ENCODE measurements at regions not wholly inside any gene's neighbourhood (a gene's known extent, or its start where the extent isn't known, plus 50 kb on each side); places are given as distances from the start of the nearest gene placed in this dataset.
"Not testable (repeated sequence)": the region's sequence is repeated elsewhere in the genome, so short reads cannot be mapped to it uniquely, and the experiment has no call there.

DNA sequence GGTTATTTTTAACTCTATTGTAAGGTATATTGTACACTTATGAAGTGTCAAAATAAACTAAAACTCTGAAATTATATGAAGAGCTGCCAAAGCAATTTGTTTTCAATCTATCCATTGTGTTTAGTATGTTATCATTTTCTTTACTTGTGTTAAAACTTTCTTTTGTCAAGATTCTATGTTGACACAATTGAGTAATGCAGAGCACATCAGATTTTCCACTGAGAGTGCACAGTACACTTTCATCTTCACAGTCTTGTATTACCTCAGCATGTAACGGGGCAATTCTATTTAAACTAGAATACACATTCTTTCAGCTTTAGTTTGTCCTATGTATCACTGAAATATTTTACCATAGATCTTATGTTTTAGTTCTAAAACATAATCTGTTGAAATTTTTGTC is 304.4 kb upstream of the ZC3H15 start:
- no peak for DNase-seq (ENCODE audit: low spot score)

DNA sequence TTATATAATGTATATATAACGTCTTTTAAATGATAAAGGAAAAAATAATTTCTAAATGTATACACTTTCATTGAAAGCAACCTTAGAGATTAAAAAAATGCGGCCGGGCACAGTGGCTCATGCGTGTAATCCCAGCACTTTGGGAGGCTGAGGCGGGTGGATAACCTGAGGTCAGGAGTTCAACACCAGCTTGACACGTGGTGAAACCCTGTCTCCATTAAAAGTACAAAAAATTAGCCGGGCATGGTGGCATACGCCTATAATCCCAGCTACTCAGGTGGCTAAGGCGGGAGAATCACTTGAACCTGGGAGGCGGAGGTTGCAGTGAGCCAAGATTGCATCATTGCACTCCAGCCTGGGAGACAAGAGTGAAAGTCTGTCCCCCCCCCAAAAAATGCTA is 303.7 kb upstream of the ZC3H15 start:
- DNase-seq (ENCODE audit: low spot score), result not testable (repeated sequence)

GRCh38 chr2:186183406-186183805 is 302.7 kb upstream of the ZC3H15 start:
- DNase-seq (ENCODE audit: low spot score), result no peak

DNA sequence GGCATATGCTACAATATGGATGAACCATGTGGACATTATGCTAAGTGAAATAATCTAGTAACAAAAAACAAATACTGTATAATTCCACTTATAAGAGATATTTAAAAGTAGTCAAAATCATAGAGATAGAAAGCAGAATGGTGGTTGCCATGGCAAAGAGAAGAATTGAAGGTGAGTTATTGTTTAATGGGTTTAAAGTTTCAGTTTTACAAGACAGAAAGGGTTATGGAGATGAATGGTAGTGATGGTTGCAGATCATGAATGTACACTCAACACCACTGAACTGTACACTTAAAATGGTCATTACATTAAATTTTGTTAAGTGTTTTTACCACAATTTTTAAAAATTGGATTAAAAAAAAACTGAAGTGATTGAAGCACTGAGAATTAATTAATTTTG is 298.2 kb upstream of the ZC3H15 start:
- no peak for DNase-seq (ENCODE audit: low spot score)

DNA sequence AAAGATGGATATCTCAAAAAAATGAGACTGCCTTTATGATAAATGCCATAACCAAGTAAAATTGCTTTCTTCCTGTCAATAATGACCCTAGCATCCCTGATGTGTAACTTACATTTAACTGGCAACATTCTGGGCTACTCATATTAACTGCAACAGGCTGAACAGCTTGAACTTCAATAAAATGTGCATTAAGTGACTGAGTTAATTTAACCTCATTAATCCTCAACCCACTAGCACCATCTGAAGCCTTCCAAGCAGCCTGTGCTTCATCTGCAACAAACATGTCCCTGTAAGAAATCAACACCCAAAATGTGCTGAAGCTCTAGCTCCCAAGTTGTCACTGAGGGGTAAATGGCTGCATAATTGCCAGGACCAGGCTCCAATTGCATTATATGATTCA is 296.2 kb upstream of the ZC3H15 start:
- DNase-seq (ENCODE audit: low spot score), result no peak

DNA sequence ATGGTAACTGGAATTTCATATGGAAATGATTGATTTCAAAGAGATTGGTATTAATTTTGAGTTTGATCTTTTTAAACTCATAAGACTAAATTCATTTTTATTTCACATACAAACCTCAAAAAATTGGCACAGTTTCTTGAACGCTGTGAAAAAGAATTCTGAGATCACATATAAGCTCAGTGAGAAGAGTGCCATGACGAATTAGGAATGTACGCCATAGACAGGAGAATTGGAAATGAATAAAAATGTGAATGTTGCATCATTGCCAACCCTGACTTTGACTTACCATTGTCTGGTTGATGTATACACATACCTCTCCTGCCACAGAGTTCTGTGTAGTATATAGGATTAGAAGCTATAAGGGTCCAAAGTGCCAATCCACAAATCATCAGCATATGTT is 290.4 kb upstream of the ZC3H15 start:
- DNase-seq (ENCODE audit: low spot score), result no peak

DNA sequence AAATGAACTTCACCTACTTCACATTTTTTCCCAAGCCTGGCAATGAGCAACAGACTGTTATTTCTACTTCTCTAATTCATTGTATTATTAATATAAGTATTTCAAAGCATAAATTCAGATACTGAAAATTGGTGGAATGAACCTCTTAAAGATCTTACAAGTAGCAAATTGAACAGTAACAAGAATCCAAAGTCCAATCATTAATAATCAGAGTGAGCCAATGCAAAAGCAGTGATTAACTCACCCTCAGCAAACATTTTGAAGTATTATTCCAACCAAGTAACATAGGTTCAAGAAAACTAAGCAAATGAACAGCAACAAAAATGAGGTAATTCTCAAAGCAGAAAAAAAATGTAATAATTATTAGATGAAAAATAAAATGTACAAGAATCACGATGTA is 288.1 kb upstream of the ZC3H15 start:
- DNase-seq (ENCODE audit: low spot score), result no peak

- DNase-seq (ENCODE audit: low spot score), result no peak
Observed at GRCh38 chr2:186199029-186199428, 287.0 kb upstream of the ZC3H15 start.

- no peak for DNase-seq (ENCODE audit: low spot score)
Observed at GRCh38 chr2:186201371-186201770, 284.7 kb upstream of the ZC3H15 start.

- no peak for DNase-seq (ENCODE audit: low spot score)
Observed at GRCh38 chr2:186205254-186205911, 280.7 kb upstream of the ZC3H15 start.

DNA sequence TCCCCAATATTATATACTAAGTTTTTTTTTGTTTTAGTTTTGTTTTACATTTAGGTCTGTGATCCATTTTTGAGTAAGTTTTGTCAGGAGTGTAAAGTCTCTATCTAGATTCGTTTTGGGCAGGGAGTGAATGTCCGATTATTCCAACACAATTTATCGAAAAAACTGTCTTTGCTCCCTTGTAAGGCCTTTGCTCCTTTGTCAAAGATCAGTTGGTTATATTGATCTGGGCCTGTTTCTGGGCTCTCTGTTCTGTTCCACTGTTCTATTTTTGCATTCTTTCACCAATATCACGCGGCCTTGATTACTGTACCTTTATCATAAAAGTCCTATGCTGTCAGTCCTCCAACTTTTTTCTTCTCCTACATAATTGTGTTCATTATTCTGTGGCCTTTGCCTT is 276.5 kb upstream of the ZC3H15 start:
- DNase-seq (ENCODE audit: low spot score), result no peak

DNA sequence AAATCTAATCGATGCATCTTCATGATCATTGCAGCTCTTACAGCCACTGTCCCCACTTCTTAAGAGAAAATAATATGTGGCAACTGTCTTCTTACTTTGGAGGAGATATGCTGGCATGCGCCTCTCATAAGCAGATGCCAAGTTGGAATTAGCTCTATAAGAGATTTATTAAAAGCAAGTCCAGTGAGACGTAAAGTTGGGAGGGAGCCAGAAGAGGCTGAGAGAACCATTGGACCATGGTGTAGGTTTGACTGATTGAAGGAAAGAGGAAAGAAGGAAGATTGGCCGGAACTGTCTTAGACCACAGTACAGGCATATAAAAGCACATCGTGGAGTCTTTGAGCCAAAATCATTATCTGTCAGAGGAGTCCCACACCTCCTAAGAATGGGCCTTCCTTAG is 265.7 kb upstream of the ZC3H15 start:
- DNase-seq (ENCODE audit: low spot score), result no peak

GRCh38 chr2:186229265-186229664 is 256.8 kb upstream of the ZC3H15 start:
- no peak for DNase-seq (ENCODE audit: low spot score)

DNA sequence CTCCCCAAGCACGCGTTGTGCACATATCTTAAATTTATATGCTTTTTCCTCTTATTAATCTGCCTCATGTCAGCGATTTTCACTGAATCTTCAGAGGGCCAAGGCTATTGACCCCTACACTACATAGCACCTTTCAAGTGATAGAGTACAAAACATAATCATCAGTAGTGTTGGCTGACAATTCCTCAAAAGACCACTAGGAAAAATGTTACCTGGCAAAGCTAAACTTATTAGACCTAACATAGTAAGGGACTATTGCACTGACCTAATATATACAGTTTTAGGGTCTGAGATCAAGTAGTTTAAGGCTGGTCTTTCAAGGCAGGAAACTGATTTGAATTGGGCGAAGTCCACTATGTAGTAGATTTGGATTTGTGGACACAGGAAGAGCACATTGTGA is 244.2 kb upstream of the ZC3H15 start:
- DNase-seq (ENCODE audit: low spot score), result no peak

DNA sequence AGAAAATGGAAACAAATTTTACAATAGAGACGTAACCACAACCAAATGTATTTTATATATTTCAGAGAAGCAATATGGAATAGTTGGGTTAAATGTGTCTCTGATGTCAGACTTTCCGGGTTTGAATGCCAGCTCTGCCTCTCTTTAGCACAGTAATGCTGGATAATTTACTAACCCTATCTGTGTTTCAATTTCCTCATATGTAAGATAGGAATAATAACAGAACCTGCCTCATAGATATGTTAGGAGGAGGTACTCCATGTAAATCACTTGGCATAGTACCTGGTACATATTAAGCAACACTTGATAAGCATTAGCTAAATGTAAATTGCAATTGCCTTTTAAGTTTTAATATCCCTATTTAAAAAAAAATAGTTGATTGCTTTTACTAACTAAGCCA is 231.3 kb upstream of the ZC3H15 start:
- no peak for DNase-seq (ENCODE audit: low spot score)

- DNase-seq (ENCODE audit: low spot score), result no peak
Observed at GRCh38 chr2:186255823-186256222, 230.2 kb upstream of the ZC3H15 start.

GRCh38 chr2:186256540-186256939 is 229.5 kb upstream of the ZC3H15 start:
- DNase-seq (ENCODE audit: low spot score), result no peak

GRCh38 chr2:186263673-186264250 is 222.3 kb upstream of the ZC3H15 start:
- DNase-seq (ENCODE audit: low spot score), result no peak

DNA sequence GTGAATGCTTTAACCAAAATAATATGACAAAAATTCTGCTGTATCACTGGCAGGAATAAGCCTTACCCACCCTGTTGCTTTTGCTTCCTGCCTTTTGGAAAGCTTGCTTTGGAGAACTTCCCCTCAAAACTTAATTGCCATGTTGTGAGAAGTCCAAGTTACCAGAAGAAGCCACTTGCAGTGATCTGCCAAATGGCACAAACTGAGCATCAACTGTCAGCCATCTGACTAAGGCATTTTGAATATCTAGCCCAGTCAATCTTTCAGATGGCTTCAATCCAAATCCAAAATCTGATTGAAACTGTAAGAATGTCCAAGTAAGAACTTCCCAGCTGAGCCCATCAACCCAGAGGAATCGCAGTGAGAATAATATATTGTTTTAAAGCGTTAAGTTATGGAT is 216.5 kb upstream of the ZC3H15 start:
- no peak for DNase-seq (ENCODE audit: low spot score)

DNA sequence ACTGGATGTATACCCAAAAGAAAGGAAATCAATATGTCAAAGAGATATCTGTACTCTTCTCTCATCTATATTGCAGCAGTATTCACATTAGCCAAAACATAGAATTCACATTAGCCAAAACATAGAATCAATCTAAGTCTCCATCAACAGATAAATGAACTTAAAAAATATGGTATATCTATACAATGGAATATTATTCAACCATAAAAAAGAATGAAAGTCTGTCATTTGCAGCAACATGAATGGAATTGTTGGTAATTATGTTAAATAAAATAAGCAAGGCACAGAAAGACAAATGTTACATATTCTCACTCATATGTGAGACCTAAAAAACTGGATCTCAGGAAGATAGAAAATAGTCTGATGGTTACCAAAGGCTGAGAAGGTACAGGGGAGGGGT is 212.1 kb upstream of the ZC3H15 start:
- no peak for DNase-seq (ENCODE audit: low spot score)

DNA sequence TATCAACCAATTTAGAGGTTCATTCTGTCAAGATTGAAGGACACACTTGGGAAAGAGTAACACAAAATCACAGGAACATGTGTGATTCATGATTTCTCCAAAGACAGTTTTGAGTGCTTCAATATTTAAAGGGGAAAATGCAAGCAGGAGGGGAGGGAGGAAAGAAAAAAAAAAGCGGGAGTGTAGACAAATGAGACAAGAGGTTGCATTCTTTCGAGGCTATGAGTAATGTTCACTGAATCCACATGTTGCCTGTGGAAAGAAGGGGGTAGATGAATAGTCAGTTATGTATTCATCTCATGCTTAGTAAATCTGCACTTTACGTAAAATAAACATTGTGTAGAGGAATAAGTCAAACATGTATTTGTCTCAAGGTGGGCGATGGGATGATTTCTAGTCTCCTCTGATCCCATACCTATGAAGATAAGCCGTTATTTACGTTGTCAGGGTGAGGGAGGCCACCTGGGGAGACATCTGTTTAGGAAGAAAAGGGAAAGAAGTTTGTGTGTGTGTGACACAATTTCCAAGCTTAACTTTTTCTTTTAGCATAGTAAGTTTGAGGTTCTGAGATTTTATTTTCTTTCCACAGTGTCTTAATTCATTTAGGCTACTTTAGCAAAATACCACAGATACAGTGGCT is 211.0 kb upstream of the ZC3H15 start:
- DNase-seq (ENCODE audit: low spot score), result no peak

DNA sequence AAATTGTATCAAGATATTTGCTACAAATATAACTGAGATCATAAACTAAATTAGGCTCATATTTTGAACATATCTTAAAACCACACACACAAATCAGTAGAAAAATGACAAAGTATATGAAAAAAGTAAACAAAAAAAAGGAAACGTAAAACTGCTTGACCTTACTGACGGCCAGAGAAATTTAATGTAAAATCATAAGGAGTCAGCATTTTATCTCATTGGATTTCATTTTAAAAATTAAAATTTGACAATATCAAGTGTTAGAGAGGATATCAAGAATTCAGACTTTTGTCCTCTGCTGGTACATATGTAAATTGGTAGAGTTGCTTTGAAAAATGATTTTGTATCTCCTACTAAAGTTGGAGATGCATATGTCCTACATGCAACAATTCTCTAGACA is 209.2 kb upstream of the ZC3H15 start:
- DNase-seq (ENCODE audit: low spot score), result no peak

GRCh38 chr2:186281726-186282125 is 204.3 kb upstream of the ZC3H15 start:
- DNase-seq (ENCODE audit: low spot score), result no peak
